ENCODE measurements at regions not wholly inside any gene's neighbourhood (a gene's known extent, or its start where the extent isn't known, plus 50 kb on each side); places are given as distances from the start of the nearest gene placed in this dataset.

DNA sequence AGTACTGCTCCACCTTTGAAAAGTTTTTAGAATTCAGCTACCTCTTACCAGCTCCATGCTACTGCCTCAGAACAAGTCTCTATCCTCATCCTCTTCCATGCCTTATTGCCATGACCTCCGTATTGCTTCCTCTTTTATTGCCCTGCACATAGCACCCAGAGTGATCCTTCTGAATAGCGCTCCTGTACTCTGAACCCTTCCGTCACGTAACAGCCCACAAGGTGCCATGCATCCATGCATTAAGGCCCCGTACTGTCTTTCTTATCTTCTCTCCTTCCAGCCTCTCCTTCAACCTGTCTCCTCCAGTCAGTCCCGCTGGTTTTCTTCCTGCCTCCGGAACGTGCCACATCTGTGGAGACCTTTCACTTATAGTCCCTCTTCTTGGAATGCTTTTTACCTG lies 273.3 kb upstream of the SEMA6A start:
- TF ChIP-seq, protein P1, sequence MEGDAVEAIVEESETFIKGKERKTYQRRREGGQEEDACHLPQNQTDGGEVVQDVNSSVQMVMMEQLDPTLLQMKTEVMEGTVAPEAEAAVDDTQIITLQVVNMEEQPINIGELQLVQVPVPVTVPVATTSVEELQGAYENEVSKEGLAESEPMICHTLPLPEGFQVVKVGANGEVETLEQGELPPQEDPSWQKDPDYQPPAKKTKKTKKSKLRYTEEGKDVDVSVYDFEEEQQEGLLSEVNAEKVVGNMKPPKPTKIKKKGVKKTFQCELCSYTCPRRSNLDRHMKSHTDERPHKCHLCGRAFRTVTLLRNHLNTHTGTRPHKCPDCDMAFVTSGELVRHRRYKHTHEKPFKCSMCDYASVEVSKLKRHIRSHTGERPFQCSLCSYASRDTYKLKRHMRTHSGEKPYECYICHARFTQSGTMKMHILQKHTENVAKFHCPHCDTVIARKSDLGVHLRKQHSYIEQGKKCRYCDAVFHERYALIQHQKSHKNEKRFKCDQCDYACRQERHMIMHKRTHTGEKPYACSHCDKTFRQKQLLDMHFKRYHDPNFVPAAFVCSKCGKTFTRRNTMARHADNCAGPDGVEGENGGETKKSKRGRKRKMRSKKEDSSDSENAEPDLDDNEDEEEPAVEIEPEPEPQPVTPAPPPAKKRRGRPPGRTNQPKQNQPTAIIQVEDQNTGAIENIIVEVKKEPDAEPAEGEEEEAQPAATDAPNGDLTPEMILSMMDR (IDR thresholded peaks at IDR 0.05; ENCODE audit: low read depth, low read length) = no peak

DNA sequence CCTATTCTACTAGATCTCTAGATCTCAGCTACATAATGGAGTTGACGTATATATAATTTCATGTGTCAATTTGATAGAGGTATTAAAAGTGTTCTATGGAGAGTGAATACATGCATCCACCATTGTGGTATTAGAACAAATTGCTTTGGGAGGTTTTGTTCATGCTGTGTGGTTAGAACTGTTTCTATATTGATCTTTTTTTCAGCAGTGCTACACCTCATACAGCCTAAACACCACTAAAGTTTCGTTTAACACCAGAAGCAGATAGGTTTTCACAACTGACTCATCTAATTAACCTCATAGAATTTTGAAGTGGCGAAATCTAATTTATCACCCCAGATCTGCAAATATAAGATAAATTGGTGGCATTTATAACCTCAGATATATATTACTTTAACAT lies 269.4 kb upstream of the SEMA6A start:
- TF ChIP-seq, protein P1 (IDR thresholded peaks at IDR 0.05; ENCODE audit: low read depth, low read length) = no peak
- H3K4me3 ChIP-seq (ENCODE audit: low read depth, low read length) = no peak overlapping the region

More for the DNA sequence above, 273.3 kb upstream of the SEMA6A start:
- H3K4me3 ChIP-seq (ENCODE audit: low read depth, low read length) = no peak overlapping the region

GRCh38 chr5:116842514-116842961 lies 267.9 kb upstream of the SEMA6A start:
- TF ChIP-seq, protein P1 (IDR thresholded peaks at IDR 0.05; ENCODE audit: low read depth, low read length) = no peak

GRCh38 chr5:116841734-116842133 lies 267.1 kb upstream of the SEMA6A start:
- no peak overlapping the region for H3K4me3 ChIP-seq (ENCODE audit: low read depth, low read length)
- TF ChIP-seq, protein P1 (IDR thresholded peaks at IDR 0.05; ENCODE audit: low read depth, low read length) = no peak

More at GRCh38 chr5:116842514-116842961, 267.9 kb upstream of the SEMA6A start:
- no peak overlapping the region for H3K4me3 ChIP-seq (ENCODE audit: low read depth, low read length)

- TF ChIP-seq, protein P1 (IDR thresholded peaks at IDR 0.05; ENCODE audit: low read depth, low read length) = no peak
- H3K4me3 ChIP-seq (ENCODE audit: low read depth, low read length) = no peak overlapping the region
Measured at GRCh38 chr5:116838011-116838536, 263.5 kb upstream of the SEMA6A start.

- TF ChIP-seq, protein P1 (IDR thresholded peaks at IDR 0.05; ENCODE audit: low read depth, low read length) = no peak
- no peak overlapping the region for H3K4me3 ChIP-seq (ENCODE audit: low read depth, low read length)
Measured at GRCh38 chr5:116834796-116835515, 260.3 kb upstream of the SEMA6A start.

DNA sequence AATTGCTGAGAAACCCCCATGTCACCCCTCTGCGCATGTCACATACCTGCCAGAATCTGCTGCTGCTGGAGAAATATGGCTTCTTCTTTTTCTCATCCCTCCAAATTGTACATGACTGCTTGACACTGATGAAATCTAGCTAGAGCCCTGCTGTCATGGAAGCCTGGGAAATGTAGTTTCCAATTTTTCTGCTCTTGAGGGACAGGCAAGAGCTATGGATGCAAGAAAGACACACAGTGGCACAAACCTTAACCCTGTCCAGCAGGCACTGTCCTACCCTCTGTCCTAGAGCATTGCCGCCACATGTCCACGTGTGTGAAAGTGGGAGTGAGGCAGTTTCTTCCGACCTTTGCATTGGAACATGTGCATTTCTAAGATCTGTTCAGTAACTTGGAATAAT lies 255.5 kb upstream of the SEMA6A start:
- TF ChIP-seq, protein P1 (IDR thresholded peaks at IDR 0.05; ENCODE audit: low read depth, low read length) = no peak
- H3K4me3 ChIP-seq (ENCODE audit: low read depth, low read length) = no peak overlapping the region

Measured in WI38 (cell line).